K562 (cell line): ENCODE measurements at regions not wholly inside any gene's neighbourhood (a gene's known extent, or its start where the extent isn't known, plus 50 kb on each side); places are given as distances from the start of the nearest gene placed in this dataset.

Experiments used
- ATAC-seq: fragments of 200-7000 bp; cut with Tn5 transposase; 3 replicates; pipeline ENCODE4 v1.9.1; 2020; ENCODE audit warnings: moderate library complexity
- BruUV-seq: library from RNA; stranded (reverse); fragments of 400-500 nt; replicated peaks from 2 replicates; lab custom pipeline; 2021; lab: Mats Ljungman, UMichigan
- CTCF ChIA-PET: fragments of 300-600 bp; formaldehyde crosslinking; extraction: SDS; loops from one replicate; lab custom pipeline; 2021; ENCODE audit warnings: low intra/inter-chr PET ratio; lab: Yijun Ruan, JAX
- POLR2A ChIA-PET: fragments of 300-600, 350-650 bp; sonication (Branson Sonifier 250); formaldehyde crosslinking; extraction: SDS; loops from one replicate; lab custom pipeline; 2021; ENCODE audit warnings: antibody characterized with exemption, inconsistent platforms; lab: Yijun Ruan, JAX
- DNase-seq, 4 experiments: peaks; one replicate each; pipeline versions ENCODE4 v3.0.0 to v3.0.0-alpha.2; 2011 to 2018; ENCODE audit warnings: low spot score in 3 of 4, mixed read lengths in 3 of 4; ENCODE audit errors: extremely low read depth in 1 of 4
- FAIRE-seq: peaks from 2 replicates; lab custom pipeline; 2011; peaks lifted over from hg19 to GRCh38; lab: Jason Lieb, UNC
- H2AFZ ChIP-seq: 2 replicates; pipeline ENCODE4 v1.6.0; 2011; ENCODE audit warnings: low read depth, low read length, control low read depth, inconsistent platforms
- H3K27ac ChIP-seq: fragments of 200-600 bp; 3 replicates; pipeline ENCODE4 v1.8.0; 2011; ENCODE audit warnings: low read depth, mild to moderate bottlenecking, control low read depth, inconsistent platforms, low read length, moderate library complexity, mixed read lengths; ENCODE audit errors: extremely low read depth
- H3K27me3 ChIP-seq, 2 experiments: fragments of 300-600 bp in 1 of 2; 2 replicates in 1 of 2; 3 replicates in 1 of 2; pipeline versions ENCODE4 v1.6.0 to v1.8.0; 2011; ENCODE audit warnings: inconsistent platforms in 2 of 2, low read length in 2 of 2, mild to moderate bottlenecking in 1 of 2, mixed read lengths in 1 of 2, moderate library complexity in 1 of 2; ENCODE audit not compliant: control insufficient read depth in 2 of 2, insufficient read depth in 2 of 2
- H3K36me3 ChIP-seq: fragments of 300-600 bp; 3 replicates; pipeline ENCODE4 v1.8.0; 2011; ENCODE audit warnings: mild to moderate bottlenecking, low read length, inconsistent platforms; ENCODE audit not compliant: control insufficient read depth, insufficient read depth
- H3K4me1 ChIP-seq, 2 experiments: fragments of 200-600 bp in 1 of 2; replicated peaks in 1 of 2; 2 replicates in 1 of 2; 3 replicates in 1 of 2; pipeline versions ENCODE4 v1.5.1 to v1.8.0; 2011; ENCODE audit warnings: inconsistent platforms in 2 of 2, low read length in 2 of 2, mild to moderate bottlenecking in 1 of 2, mixed read lengths in 1 of 2, moderate library complexity in 1 of 2; ENCODE audit not compliant: control insufficient read depth in 2 of 2, insufficient read depth in 2 of 2
- H3K4me2 ChIP-seq: 2 replicates; pipeline ENCODE4 v1.6.1; 2011; ENCODE audit warnings: low read length, control low read depth, inconsistent platforms, mixed read lengths; ENCODE audit not compliant: insufficient read depth
- H3K4me3 ChIP-seq: fragments of 200-600 bp; sonication (generic), shearing (Covaris generic); 2 replicates; pipeline ENCODE4 v1.5.1; 2016; ENCODE audit warnings: control low read depth, inconsistent platforms
- H3K79me2 ChIP-seq: fragments of 200-600 bp; 3 replicates; pipeline ENCODE4 v1.8.0; 2011; ENCODE audit warnings: low read length, inconsistent platforms; ENCODE audit not compliant: control insufficient read depth, insufficient read depth
- H3K9ac ChIP-seq, 2 experiments: 2 replicates each; pipeline versions ENCODE4 v1.6.0 to v1.6.1; 2011; ENCODE audit warnings: low read depth in 2 of 2, low read length in 2 of 2, control low read depth in 1 of 2, inconsistent platforms in 1 of 2, mild to moderate bottlenecking in 1 of 2, mixed read lengths in 1 of 2; ENCODE audit not compliant: insufficient read depth in 1 of 2
- H3K9me1 ChIP-seq: one replicate; pipeline ENCODE4 v1.6.0; 2011; ENCODE audit warnings: inconsistent platforms, mild to moderate bottlenecking, low read length, moderate library complexity; ENCODE audit not compliant: control insufficient read depth, insufficient read depth
- H3K9me3 ChIP-seq: replicated peaks from 2 replicates; pipeline ENCODE4 v1.5.1; 2011; ENCODE audit warnings: low read depth, low read length, inconsistent platforms; ENCODE audit not compliant: control insufficient read depth, insufficient read depth
- H4K20me1 ChIP-seq: replicated peaks from 2 replicates; pipeline ENCODE4 v1.6.1; 2011; ENCODE audit warnings: low read length, inconsistent platforms, mixed read lengths; ENCODE audit not compliant: control insufficient read depth, insufficient read depth
- FOXJ2 ChIP-seq: fragments of 200-800 bp; sonication (Bioruptor generic); IDR thresholded peaks from 2 replicates; pipeline ENCODE4 v1.6.1; 2016; ENCODE audit warnings: missing genetic modification characterization, missing compliant biosample characterization
- GABPA ChIP-seq: fragments of 200-800 bp; sonication (Bioruptor generic); conservative IDR thresholded peaks from 2 replicates; pipeline ENCODE4 v1.6.1; 2016; ENCODE audit warnings: low read depth, missing genetic modification characterization, missing compliant biosample characterization
- HDGF ChIP-seq: fragments of 450-650 bp; IDR thresholded peaks from 2 replicates; pipeline ENCODE4 v1.6.1; 2016
- WHSC1 ChIP-seq: IDR thresholded peaks from one replicate; pipeline ENCODE4 v1.6.1; 2012; ENCODE audit warnings: low read length, control low read depth, inconsistent platforms
- ZNF280B ChIP-seq: fragments of 250-450 bp; sonication (Bioruptor Pico); IDR thresholded peaks from 2 replicates; pipeline ENCODE4 v1.5.1; 2021; ENCODE audit warnings: mild to moderate bottlenecking
- ZNF668 ChIP-seq: fragments of 250-450 bp; sonication (Bioruptor Pico); IDR thresholded peaks from 2 replicates; pipeline ENCODE4 v1.8.0; 2022; ENCODE audit warnings: mild to moderate bottlenecking, inconsistent platforms
- WGBS: fragments of 100-300 bp; shearing (Covaris generic); methylation state at CpG from one replicate; pipeline ENCODE4 v1.1.6; 2016; ENCODE audit warnings: low coverage, mixed read lengths; ENCODE audit not compliant: insufficient coverage; ENCODE audit errors: missing lambda C conversion rate; 5-methylcytosine and 5-hydroxymethylcytosine counted together
- in situ Hi-C: fragments of 300-500 bp; cut with MboI; formaldehyde crosslinking; loops from 4 replicates; pipeline ENCODE4 v1.15.0; 2018; ENCODE audit warnings: inconsistent platforms, mixed read lengths
- intact Hi-C: fragments of 100-400 bp; cut with micrococcal nuclease; formaldehyde crosslinking; loops from 2 replicates; pipeline ENCODE4 v1.14.2; 2022
- TF ChIP-seq, protein P1 (sequence below): sonication (generic); formaldehyde crosslinking; IDR thresholded peaks from 2 replicates; pipeline ENCODE4 v1.8.0; 2022; ENCODE audit warnings: mild to moderate bottlenecking, low read depth, missing genetic modification reagents

- TF ChIP-seq, protein P1, sequence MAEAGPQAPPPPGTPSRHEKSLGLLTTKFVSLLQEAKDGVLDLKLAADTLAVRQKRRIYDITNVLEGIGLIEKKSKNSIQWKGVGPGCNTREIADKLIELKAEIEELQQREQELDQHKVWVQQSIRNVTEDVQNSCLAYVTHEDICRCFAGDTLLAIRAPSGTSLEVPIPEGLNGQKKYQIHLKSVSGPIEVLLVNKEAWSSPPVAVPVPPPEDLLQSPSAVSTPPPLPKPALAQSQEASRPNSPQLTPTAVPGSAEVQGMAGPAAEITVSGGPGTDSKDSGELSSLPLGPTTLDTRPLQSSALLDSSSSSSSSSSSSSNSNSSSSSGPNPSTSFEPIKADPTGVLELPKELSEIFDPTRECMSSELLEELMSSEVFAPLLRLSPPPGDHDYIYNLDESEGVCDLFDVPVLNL (CRISPR knock-in tag), result no peak
- TF ChIP-seq ZNF668 (CRISPR knock-in tag), result no peak
- TF ChIP-seq WHSC1, result no peak
- no peak for TF ChIP-seq FOXJ2 (tag)
- TF ChIP-seq ZNF280B (CRISPR knock-in tag), result no peak
Measured at GRCh38 chr14:94868772-94869072, 98.8 kb upstream of the GSC start (continued).

DNA sequence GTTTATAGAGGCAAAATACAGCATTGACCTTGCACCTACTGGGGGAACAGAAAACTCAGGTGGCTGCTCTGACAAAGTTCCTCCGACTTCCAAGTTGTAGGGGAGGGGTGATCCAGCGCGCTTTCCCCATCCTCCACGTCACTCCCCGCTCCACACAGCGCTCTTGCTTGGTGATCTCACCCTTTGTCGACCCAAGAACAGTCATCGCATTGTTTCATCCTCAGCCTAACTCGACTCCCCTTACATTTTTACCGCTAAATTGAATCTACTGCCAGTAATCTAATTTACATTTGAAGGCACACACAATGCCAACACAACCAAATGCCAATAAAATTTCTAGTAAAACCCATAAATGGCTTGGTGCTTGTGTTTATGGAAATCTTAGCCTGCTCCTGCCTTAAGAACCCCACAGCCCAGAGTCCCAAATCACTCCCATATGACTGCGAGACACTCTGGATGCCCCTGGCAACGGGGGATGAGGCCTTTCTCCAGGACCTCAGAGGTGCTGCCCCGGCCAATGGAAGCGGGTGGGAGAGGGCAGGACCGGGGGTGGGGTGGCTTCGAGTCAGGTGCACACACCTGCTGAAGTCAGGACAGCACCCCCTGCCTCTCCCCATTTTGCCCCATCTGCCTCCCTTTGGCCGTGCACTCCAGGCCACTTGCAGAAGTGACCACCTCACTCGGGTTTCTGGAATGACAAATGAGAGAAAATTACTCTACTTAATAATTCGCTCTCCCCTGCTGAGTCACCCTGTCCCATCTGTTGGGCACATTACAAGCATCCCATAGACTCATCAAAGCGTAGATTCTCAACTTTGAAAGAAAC is 98.2 kb upstream of the GSC start:
- no peak for TF ChIP-seq HDGF
- no peak for TF ChIP-seq GABPA (tag)
- BruUV-seq, result no TSS peak
- DNase-seq (no peak), FAIRE-seq (no peak), ATAC-seq (no peak)
- Histone ChIP-seq H3K9me3 (no peaks in the 10 kb centered on the region), H3K27ac (no peak overlapping the region), H3K4me2 (no peak overlapping the region), H3K9me1 (no peaks in the 10 kb centered on the region), H3K4me3 (no peak overlapping the region), H3K79me2 (no peaks in the 10 kb centered on the region), H3K9ac (no peak overlapping the region), H2AFZ (no peak overlapping the region), H3K27me3 (peaks cover 0 to 4% of the 10 kb centered on the region in 2 experiments; a peak in 1 of 5 replicates), H3K36me3 (no peaks in the 10 kb centered on the region), H3K4me1 (no peaks in the 10 kb centered on the region), H4K20me1 (no peaks in the 10 kb centered on the region)
- POLR2A ChIA-PET, result no interaction called here
- in situ Hi-C loops, result no loop called here
- 1% methylated on average over 13 of the region's 20 CpGs for WGBS
- intact Hi-C loops, result no loop called here
- CTCF ChIA-PET, result no interaction called here
